WTC11 (cell line): ENCODE measurements at regions not wholly inside any gene's neighbourhood (a gene's known extent, or its start where the extent isn't known, plus 50 kb on each side); places are given as distances from the start of the nearest gene placed in this dataset.

Experiments used
- ATAC-seq: fragments of 200-7000 bp; cut with Tn5 transposase; 2 replicates; pipeline ENCODE4 v1.10.0; 2021; ENCODE audit warnings: mild to moderate bottlenecking, moderate library complexity
- CTCF ChIA-PET: fragments of 300-600 bp; sonication (Branson Sonifier 250); formaldehyde crosslinking; loops from one replicate; lab custom pipeline; 2021; ENCODE audit warnings: antibody characterized with exemption; lab: Charles Lee
- POLR2A ChIA-PET: fragments of 350-600 bp; sonication (Branson Sonifier 250); formaldehyde crosslinking; loops from one replicate; lab custom pipeline; 2021; ENCODE audit warnings: antibody characterized with exemption; lab: Charles Lee
- DNase-seq: peaks from one replicate; pipeline ENCODE4 v3.0.0; 2021; ENCODE audit warnings: low spot score
- H3K27ac Mint-ChIP-seq: 2 replicates; pipeline ENCODE4 v1.8.0; 2021; ENCODE audit warnings: mixed read lengths
- H3K27me3 Mint-ChIP-seq: 2 replicates; pipeline ENCODE4 v1.8.0; 2021; ENCODE audit warnings: low read depth, mild to moderate bottlenecking, moderate library complexity, mixed read lengths
- H3K36me3 Mint-ChIP-seq: 2 replicates; pipeline ENCODE4 v1.8.0; 2021; ENCODE audit warnings: mixed read lengths
- H3K4me1 Mint-ChIP-seq: 2 replicates; pipeline ENCODE4 v1.8.0; 2022; ENCODE audit warnings: mixed read lengths
- H3K4me3 Mint-ChIP-seq: 2 replicates; pipeline ENCODE4 v1.8.0; 2021; ENCODE audit warnings: mild to moderate bottlenecking, moderate library complexity, mixed read lengths
- H3K9me3 Mint-ChIP-seq: 2 replicates; pipeline ENCODE4 v1.8.0; 2021; ENCODE audit warnings: mixed read lengths
- EMX1 ChIP-seq: fragments of 250-450 bp; sonication (Bioruptor Pico); IDR thresholded peaks from 2 replicates; pipeline ENCODE4 v1.8.0; 2021; ENCODE audit warnings: mild to moderate bottlenecking
- ESRRA ChIP-seq: sonication (generic); formaldehyde crosslinking; IDR thresholded peaks from 2 replicates; pipeline ENCODE4 v1.8.1; 2022; ENCODE audit warnings: mild to moderate bottlenecking, missing genetic modification reagents, borderline replicate concordance
- KAT7 ChIP-seq: sonication (generic); formaldehyde crosslinking; IDR thresholded peaks from 2 replicates; pipeline ENCODE4 v1.8.1; 2023; ENCODE audit warnings: missing genetic modification reagents, mild to moderate bottlenecking, borderline replicate concordance
- NFYB ChIP-seq: sonication (generic); formaldehyde crosslinking; conservative IDR thresholded peaks from 2 replicates; pipeline ENCODE4 v1.8.0; 2022; ENCODE audit warnings: low read depth, missing genetic modification reagents
- SMAD3 ChIP-seq: sonication (generic); formaldehyde crosslinking; IDR thresholded peaks from 2 replicates; pipeline ENCODE4 v1.8.0; 2022; ENCODE audit warnings: missing genetic modification reagents, mild to moderate bottlenecking, borderline replicate concordance
- ZNF138 ChIP-seq: sonication (generic); formaldehyde crosslinking; conservative IDR thresholded peaks from 2 replicates; pipeline ENCODE4 v1.8.1; 2022; ENCODE audit warnings: mild to moderate bottlenecking, moderate library complexity, missing genetic modification reagents
- ZNF219 ChIP-seq: sonication (generic); formaldehyde crosslinking; IDR thresholded peaks from 2 replicates; pipeline ENCODE4 v1.8.0; 2023; ENCODE audit warnings: missing genetic modification reagents, mild to moderate bottlenecking, borderline replicate concordance
- ZNF416 ChIP-seq: fragments of 250-450 bp; sonication (Bioruptor Pico); IDR thresholded peaks from 2 replicates; pipeline ENCODE4 v1.9.0; 2021; ENCODE audit warnings: mild to moderate bottlenecking, inconsistent platforms
- TF ChIP-seq, protein P1 (sequence below): sonication (generic); formaldehyde crosslinking; IDR thresholded peaks from 2 replicates; pipeline ENCODE4 v1.8.1; 2023; ENCODE audit warnings: mild to moderate bottlenecking, missing genetic modification reagents
- TF ChIP-seq, protein P2 (sequence below): fragments of 250-450 bp; sonication (Bioruptor Pico); IDR thresholded peaks from 2 replicates; pipeline ENCODE4 v2.1.2; 2022; ENCODE audit warnings: mild to moderate bottlenecking, moderate library complexity
- TF ChIP-seq, protein P3 (sequence below): sonication (generic); formaldehyde crosslinking; conservative IDR thresholded peaks from 2 replicates; pipeline ENCODE4 v1.8.1; 2023; ENCODE audit warnings: mild to moderate bottlenecking, low read depth, missing genetic modification reagents, moderate library complexity
- TF ChIP-seq, protein P4 (sequence below): sonication (generic); formaldehyde crosslinking; IDR thresholded peaks from 2 replicates; pipeline ENCODE4 v1.8.1; 2023; ENCODE audit warnings: mild to moderate bottlenecking, missing genetic modification reagents
- TF ChIP-seq, protein P5 (sequence below): sonication (generic); formaldehyde crosslinking; IDR thresholded peaks from 2 replicates; pipeline ENCODE4 v1.8.1; 2023; ENCODE audit warnings: mild to moderate bottlenecking, missing genetic modification reagents, borderline replicate concordance

DNA sequence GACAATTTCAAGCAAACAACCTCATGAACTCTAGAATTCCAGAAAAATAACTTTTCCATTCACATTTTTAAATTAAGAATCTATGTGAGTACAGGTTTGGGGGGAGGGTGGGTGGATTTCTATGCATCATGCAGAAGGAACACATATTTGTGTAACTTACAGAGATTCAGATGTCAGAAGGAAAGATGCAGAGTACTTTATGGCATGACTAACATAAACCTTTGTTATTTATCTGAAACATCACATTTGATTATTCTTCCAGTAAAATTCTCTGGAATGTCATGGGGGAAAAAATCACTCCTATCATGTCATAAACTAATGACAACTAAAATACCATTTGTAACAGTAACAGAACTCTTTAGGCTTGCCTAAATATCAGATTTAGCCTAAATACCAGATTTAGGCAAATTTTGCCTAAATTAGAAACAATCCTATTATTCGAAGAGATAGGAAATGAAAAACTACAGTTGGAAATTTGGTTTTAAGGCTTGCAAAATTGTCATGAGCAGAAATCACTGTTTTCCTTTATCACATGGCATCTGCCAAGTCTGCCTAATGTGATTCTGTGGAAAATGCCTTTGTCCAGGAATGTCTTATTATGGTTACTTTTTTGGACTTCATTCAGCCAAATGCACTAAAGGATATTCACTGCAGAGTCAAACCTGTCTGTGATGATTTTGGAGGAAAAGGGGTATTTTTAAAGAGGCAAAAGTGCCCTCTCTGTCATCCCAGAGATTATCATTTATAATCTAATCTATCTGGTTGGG, 527.7 kb upstream of the CELF2 start:
- POLR2A ChIA-PET = no interaction called here
- ATAC-seq = no peak
- TF ChIP-seq EMX1 (CRISPR knock-in tag) (no peak), KAT7 (CRISPR knock-in tag) (no peak), ZNF416 (CRISPR knock-in tag) (no peak)
- no peaks in the 10 kb centered on the region for H3K4me1 Mint-ChIP-seq
- H3K36me3 Mint-ChIP-seq = no peaks in the 10 kb centered on the region
- CTCF ChIA-PET = no interaction called here
- H3K4me3 Mint-ChIP-seq = no peak overlapping the region
- H3K9me3 Mint-ChIP-seq = 0 out of 2 replicates have a peak, but pooled peaks cover 4% of the 10 kb centered on the region
- H3K27ac Mint-ChIP-seq = no peak overlapping the region
- no peaks in the 10 kb centered on the region for H3K27me3 Mint-ChIP-seq
- DNase-seq = no peak

DNA sequence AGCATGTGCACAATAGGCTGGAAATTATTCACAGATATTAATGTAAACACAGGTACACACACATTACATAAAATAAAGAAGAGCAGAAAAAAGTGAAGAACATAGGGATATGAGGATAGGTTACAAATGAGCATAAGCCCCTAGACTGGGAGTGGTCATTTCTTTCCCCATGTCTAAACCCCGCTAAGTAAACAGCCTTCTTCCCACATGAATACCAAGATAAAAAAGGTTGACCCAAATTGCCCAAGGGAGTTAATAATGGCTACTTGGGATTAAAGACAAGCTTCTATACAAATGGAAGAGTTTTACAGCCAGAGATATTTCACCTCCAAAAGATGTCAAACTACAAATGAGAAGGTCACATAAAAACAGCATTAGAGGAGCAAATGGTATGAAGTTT, 527.1 kb upstream of the CELF2 start:
- H3K36me3 Mint-ChIP-seq = no peaks in the 10 kb centered on the region
- TF ChIP-seq, protein P1, sequence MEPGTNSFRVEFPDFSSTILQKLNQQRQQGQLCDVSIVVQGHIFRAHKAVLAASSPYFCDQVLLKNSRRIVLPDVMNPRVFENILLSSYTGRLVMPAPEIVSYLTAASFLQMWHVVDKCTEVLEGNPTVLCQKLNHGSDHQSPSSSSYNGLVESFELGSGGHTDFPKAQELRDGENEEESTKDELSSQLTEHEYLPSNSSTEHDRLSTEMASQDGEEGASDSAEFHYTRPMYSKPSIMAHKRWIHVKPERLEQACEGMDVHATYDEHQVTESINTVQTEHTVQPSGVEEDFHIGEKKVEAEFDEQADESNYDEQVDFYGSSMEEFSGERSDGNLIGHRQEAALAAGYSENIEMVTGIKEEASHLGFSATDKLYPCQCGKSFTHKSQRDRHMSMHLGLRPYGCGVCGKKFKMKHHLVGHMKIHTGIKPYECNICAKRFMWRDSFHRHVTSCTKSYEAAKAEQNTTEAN (CRISPR knock-in tag) = no peak
- TF ChIP-seq ZNF138 (CRISPR knock-in tag) = no peak
- no peak for TF ChIP-seq NFYB (CRISPR knock-in tag)
- no peak for TF ChIP-seq ZNF219 (CRISPR knock-in tag)
- no peak for TF ChIP-seq EMX1 (CRISPR knock-in tag)
- CTCF ChIA-PET = no interaction called here
- no peak for ATAC-seq
- H3K27me3 Mint-ChIP-seq = no peaks in the 10 kb centered on the region
- no peak for DNase-seq
- POLR2A ChIA-PET = no interaction called here
- no peaks in the 10 kb centered on the region for H3K4me1 Mint-ChIP-seq
- 0 out of 2 replicates have a peak, but pooled peaks cover 4% of the 10 kb centered on the region for H3K9me3 Mint-ChIP-seq
- no peak overlapping the region for H3K27ac Mint-ChIP-seq
- no peak overlapping the region for H3K4me3 Mint-ChIP-seq

DNA sequence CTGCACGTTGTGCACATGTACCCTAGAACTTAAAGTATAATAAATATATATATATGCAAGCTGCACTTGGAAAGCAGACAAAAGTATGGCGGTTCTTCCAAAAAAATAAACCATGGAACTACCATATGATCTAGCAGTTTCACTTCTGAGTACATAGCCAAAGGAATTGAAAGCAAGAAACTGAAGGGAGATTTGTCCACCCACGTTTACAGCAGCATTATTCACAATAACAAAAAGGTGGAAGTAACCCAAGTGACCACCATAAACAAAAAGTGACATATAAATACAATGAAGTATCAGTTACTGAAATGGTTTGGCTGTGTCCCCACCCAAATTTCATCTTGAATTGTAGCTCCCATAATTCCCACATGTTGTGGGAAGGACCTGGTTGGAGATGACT, 525.3 kb upstream of the CELF2 start:
- Mint-ChIP-seq H3K27me3 (no peaks in the 10 kb centered on the region), H3K9me3 (0 out of 2 replicates have a peak, but pooled peaks cover 4% of the 10 kb centered on the region), H3K4me1 (no peaks in the 10 kb centered on the region), H3K4me3 (no peak overlapping the region), H3K27ac (no peak overlapping the region), H3K36me3 (no peaks in the 10 kb centered on the region)
- ChIA-PET POLR2A (no interaction called here), CTCF (no interaction called here)
- TF ChIP-seq NFYB (CRISPR knock-in tag) = no peak
- TF ChIP-seq, protein P2, sequence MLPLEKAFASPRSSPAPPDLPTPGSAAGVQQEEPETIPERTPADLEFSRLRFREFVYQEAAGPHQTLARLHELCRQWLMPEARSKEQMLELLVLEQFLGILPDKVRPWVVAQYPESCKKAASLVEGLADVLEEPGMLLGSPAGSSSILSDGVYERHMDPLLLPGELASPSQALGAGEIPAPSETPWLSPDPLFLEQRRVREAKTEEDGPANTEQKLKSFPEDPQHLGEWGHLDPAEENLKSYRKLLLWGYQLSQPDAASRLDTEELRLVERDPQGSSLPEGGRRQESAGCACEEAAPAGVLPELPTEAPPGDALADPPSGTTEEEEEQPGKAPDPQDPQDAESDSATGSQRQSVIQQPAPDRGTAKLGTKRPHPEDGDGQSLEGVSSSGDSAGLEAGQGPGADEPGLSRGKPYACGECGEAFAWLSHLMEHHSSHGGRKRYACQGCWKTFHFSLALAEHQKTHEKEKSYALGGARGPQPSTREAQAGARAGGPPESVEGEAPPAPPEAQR (CRISPR knock-in tag) = no peak
- DNase-seq = no peak
- no peak for ATAC-seq

DNA sequence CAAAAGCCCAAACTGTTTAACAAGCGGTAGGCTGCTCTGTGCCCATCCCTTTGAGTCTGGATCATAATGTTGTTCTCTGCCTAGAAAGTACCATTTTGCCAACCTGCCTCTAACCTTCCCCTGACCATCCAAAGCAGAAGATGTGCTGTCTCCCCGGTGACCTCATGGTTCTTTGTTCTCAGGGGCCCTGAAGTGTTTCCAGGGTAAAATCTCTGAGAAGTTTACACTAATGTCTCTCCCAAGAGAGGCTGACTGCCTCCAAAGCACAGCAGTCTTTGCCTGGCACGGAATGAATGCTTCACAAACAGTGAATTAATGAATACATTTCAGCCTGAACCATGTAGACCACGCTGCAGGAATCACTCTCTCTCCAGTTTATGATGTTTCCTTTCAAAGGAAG, 523.8 kb upstream of the CELF2 start:
- CTCF ChIA-PET = no interaction called here
- no peak overlapping the region for H3K27ac Mint-ChIP-seq
- POLR2A ChIA-PET = no interaction called here
- no peak for TF ChIP-seq SMAD3 (CRISPR knock-in tag)
- TF ChIP-seq, protein P3, sequence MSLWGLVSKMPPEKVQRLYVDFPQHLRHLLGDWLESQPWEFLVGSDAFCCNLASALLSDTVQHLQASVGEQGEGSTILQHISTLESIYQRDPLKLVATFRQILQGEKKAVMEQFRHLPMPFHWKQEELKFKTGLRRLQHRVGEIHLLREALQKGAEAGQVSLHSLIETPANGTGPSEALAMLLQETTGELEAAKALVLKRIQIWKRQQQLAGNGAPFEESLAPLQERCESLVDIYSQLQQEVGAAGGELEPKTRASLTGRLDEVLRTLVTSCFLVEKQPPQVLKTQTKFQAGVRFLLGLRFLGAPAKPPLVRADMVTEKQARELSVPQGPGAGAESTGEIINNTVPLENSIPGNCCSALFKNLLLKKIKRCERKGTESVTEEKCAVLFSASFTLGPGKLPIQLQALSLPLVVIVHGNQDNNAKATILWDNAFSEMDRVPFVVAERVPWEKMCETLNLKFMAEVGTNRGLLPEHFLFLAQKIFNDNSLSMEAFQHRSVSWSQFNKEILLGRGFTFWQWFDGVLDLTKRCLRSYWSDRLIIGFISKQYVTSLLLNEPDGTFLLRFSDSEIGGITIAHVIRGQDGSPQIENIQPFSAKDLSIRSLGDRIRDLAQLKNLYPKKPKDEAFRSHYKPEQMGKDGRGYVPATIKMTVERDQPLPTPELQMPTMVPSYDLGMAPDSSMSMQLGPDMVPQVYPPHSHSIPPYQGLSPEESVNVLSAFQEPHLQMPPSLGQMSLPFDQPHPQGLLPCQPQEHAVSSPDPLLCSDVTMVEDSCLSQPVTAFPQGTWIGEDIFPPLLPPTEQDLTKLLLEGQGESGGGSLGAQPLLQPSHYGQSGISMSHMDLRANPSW (CRISPR knock-in tag) = no peak
- no peak for TF ChIP-seq ESRRA
- TF ChIP-seq, protein P1 (CRISPR knock-in tag) = no peak
- TF ChIP-seq, protein P4, sequence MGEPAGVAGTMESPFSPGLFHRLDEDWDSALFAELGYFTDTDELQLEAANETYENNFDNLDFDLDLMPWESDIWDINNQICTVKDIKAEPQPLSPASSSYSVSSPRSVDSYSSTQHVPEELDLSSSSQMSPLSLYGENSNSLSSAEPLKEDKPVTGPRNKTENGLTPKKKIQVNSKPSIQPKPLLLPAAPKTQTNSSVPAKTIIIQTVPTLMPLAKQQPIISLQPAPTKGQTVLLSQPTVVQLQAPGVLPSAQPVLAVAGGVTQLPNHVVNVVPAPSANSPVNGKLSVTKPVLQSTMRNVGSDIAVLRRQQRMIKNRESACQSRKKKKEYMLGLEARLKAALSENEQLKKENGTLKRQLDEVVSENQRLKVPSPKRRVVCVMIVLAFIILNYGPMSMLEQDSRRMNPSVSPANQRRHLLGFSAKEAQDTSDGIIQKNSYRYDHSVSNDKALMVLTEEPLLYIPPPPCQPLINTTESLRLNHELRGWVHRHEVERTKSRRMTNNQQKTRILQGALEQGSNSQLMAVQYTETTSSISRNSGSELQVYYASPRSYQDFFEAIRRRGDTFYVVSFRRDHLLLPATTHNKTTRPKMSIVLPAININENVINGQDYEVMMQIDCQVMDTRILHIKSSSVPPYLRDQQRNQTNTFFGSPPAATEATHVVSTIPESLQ (CRISPR knock-in tag) = no peak
- no peak for TF ChIP-seq ZNF219 (CRISPR knock-in tag)
- TF ChIP-seq, protein P5, sequence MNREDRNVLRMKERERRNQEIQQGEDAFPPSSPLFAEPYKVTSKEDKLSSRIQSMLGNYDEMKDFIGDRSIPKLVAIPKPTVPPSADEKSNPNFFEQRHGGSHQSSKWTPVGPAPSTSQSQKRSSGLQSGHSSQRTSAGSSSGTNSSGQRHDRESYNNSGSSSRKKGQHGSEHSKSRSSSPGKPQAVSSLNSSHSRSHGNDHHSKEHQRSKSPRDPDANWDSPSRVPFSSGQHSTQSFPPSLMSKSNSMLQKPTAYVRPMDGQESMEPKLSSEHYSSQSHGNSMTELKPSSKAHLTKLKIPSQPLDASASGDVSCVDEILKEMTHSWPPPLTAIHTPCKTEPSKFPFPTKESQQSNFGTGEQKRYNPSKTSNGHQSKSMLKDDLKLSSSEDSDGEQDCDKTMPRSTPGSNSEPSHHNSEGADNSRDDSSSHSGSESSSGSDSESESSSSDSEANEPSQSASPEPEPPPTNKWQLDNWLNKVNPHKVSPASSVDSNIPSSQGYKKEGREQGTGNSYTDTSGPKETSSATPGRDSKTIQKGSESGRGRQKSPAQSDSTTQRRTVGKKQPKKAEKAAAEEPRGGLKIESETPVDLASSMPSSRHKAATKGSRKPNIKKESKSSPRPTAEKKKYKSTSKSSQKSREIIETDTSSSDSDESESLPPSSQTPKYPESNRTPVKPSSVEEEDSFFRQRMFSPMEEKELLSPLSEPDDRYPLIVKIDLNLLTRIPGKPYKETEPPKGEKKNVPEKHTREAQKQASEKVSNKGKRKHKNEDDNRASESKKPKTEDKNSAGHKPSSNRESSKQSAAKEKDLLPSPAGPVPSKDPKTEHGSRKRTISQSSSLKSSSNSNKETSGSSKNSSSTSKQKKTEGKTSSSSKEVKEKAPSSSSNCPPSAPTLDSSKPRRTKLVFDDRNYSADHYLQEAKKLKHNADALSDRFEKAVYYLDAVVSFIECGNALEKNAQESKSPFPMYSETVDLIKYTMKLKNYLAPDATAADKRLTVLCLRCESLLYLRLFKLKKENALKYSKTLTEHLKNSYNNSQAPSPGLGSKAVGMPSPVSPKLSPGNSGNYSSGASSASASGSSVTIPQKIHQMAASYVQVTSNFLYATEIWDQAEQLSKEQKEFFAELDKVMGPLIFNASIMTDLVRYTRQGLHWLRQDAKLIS (CRISPR knock-in tag) = no peak

More for the DNA sequence above, 523.8 kb upstream of the CELF2 start:
- H3K9me3 Mint-ChIP-seq = peaks cover 13% of the 10 kb centered on the region
- ATAC-seq (no peak), DNase-seq (no peak)
- no peak overlapping the region for H3K4me3 Mint-ChIP-seq
- no peaks in the 10 kb centered on the region for H3K36me3 Mint-ChIP-seq
- H3K27me3 Mint-ChIP-seq = no peaks in the 10 kb centered on the region
- no peaks in the 10 kb centered on the region for H3K4me1 Mint-ChIP-seq
